GM23248 (cell line): ENCODE measurements at regions not wholly inside any gene's neighbourhood (a gene's known extent, or its start where the extent isn't known, plus 50 kb on each side); places are given as distances from the start of the nearest gene placed in this dataset.

Experiments used
- DNase-seq: peaks from one replicate; pipeline ENCODE4 v3.0.0-alpha.2; 2015
- H2AFZ ChIP-seq: fragments of 200-600 bp; sonication (generic); 2 replicates; pipeline ENCODE4 v1.6.1; 2016; ENCODE audit warnings: antibody characterized with exemption
- H3F3A ChIP-seq: fragments of 200-600 bp; sonication (generic); 2 replicates; pipeline ENCODE4 v1.6.1; 2016; ENCODE audit warnings: mild to moderate bottlenecking, antibody characterized with exemption, mixed run types; ENCODE audit not compliant: insufficient read depth
- H3K27ac ChIP-seq: fragments of 200-600 bp; sonication (generic); 2 replicates; pipeline ENCODE4 v1.5.1; 2016; ENCODE audit warnings: mild to moderate bottlenecking
- H3K27me3 ChIP-seq: fragments of 200-600 bp; sonication (generic); replicated peaks from 2 replicates; pipeline ENCODE4 v1.6.1; 2016; ENCODE audit warnings: mild to moderate bottlenecking; ENCODE audit not compliant: insufficient read depth
- H3K36me3 ChIP-seq: fragments of 200-600 bp; sonication (generic); 2 replicates; pipeline ENCODE4 v1.6.1; 2016; ENCODE audit warnings: low read depth, mild to moderate bottlenecking
- H3K4me1 ChIP-seq: fragments of 200-600 bp; sonication (generic); 2 replicates; pipeline ENCODE4 v1.6.1; 2016; ENCODE audit warnings: mild to moderate bottlenecking; ENCODE audit not compliant: insufficient read depth
- H3K4me2 ChIP-seq: fragments of 200-600 bp; sonication (generic); one replicate; pipeline ENCODE4 v1.6.1; 2016; ENCODE audit warnings: mild to moderate bottlenecking; ENCODE audit not compliant: unreplicated experiment
- H3K4me3 ChIP-seq: fragments of 200-600 bp; sonication (generic); 2 replicates; pipeline ENCODE4 v1.5.1; 2016; ENCODE audit warnings: mild to moderate bottlenecking
- H3K79me2 ChIP-seq: fragments of 200-600 bp; sonication (generic); 2 replicates; pipeline ENCODE4 v1.6.1; 2016; ENCODE audit warnings: mild to moderate bottlenecking; ENCODE audit not compliant: insufficient read depth
- H3K9ac ChIP-seq: fragments of 200-600 bp; sonication (generic); 2 replicates; pipeline ENCODE4 v1.6.1; 2016; ENCODE audit warnings: mild to moderate bottlenecking
- H3K9me2 ChIP-seq: fragments of 200-600 bp; sonication (generic); 2 replicates; pipeline ENCODE4 v1.6.1; 2016; ENCODE audit warnings: mixed run types, mild to moderate bottlenecking, moderate library complexity; ENCODE audit not compliant: insufficient read depth
- H3K9me3 ChIP-seq: fragments of 200-600 bp; sonication (generic); one replicate; pipeline ENCODE4 v1.6.1; 2017; ENCODE audit warnings: low read depth
- H4K20me1 ChIP-seq: fragments of 200-600 bp; sonication (generic); 2 replicates; pipeline ENCODE4 v1.6.0; 2016; ENCODE audit not compliant: insufficient read depth
- EZH2 ChIP-seq: fragments of 200-600 bp; sonication (generic); IDR thresholded peaks from 2 replicates; pipeline ENCODE4 v1.6.1; 2018; ENCODE audit warnings: antibody characterized with exemption, mild to moderate bottlenecking; ENCODE audit not compliant: insufficient read depth, poor library complexity, severe bottlenecking
- EZH2phosphoT487 ChIP-seq: fragments of 200-600 bp; sonication (generic); IDR thresholded peaks from 2 replicates; pipeline ENCODE4 v1.6.1; 2018; ENCODE audit warnings: antibody characterized with exemption, moderate library complexity, mild to moderate bottlenecking, low read depth; ENCODE audit not compliant: insufficient read depth
- WGBS, 2 experiments: methylation state at CpG; one replicate each; pipeline ENCODE4 v1.1.6; 2015 to 2017; ENCODE audit warnings: low lambda C conversion rate in 2 of 2, low coverage in 1 of 2; ENCODE audit errors: missing lambda C conversion rate in 2 of 2; 5-methylcytosine and 5-hydroxymethylcytosine counted together
- in situ Hi-C: fragments of 300-500 bp; cut with MboI; formaldehyde crosslinking; loops from 2 replicates; pipeline ENCODE4 v1.15.0; 2020

DNA sequence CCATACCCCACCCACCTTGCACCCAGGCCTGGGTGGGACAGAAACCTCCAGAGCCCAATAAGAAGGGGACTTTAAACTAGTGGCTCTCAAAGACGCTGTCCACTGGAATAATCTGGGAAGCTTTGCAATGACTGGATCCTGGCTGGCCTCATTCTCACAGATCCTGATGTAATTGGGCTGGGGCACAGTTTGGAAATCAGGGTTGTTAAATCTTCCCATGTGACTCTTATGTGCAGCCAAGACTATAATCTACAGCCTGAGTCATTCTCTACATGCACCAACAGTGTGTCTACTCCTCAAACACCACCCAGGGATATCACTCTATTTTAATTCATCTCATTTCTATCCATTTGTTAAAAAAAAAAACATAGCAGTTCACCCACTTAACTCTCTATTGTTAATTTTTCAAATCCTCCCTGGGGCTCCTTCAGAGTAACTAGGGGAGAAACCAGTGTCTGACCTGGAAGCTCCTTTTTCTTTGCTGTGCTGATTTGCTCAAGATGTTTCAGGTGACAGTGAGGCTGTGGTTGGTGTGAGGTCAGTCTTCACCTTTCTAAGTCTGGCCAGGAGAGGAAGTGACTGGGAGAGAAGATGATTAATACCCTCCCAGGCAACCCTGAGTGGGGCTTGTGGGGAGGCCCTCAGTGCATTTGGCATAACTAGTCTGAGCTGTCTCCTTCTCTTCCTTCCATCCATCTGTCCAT lies 211.6 kb upstream of the SFSWAP start:
- no peaks in the 10 kb centered on the region for H3K36me3 ChIP-seq
- H2AFZ ChIP-seq, result no peak overlapping the region
- H3K4me1 ChIP-seq, result no peaks in the 10 kb centered on the region
- no peaks in the 10 kb centered on the region for H3F3A ChIP-seq
- H3K9me2 ChIP-seq, result no peaks in the 10 kb centered on the region
- H3K27me3 ChIP-seq, result no peaks in the 10 kb centered on the region
- in situ Hi-C loops, result no loop called here
- H3K4me2 ChIP-seq, result no peak overlapping the region
- peak; percentile 16 for DNase-seq
- H3K27ac ChIP-seq, result no peak overlapping the region
- WGBS, 2 experiments, result 0 to 8% methylated on average over 1 of the region's 1 CpG
- no peaks in the 10 kb centered on the region for H3K9me3 ChIP-seq
- TF ChIP-seq EZH2 (no peak), EZH2phosphoT487 (no peak)
- no peaks in the 10 kb centered on the region for H4K20me1 ChIP-seq
- H3K9ac ChIP-seq, result no peak overlapping the region
- H3K79me2 ChIP-seq, result no peaks in the 10 kb centered on the region
- no peak overlapping the region for H3K4me3 ChIP-seq

GRCh38 chr12:131499864-131500190 lies 211.1 kb upstream of the SFSWAP start:
- Histone ChIP-seq H4K20me1 (no peaks in the 10 kb centered on the region), H3K79me2 (no peaks in the 10 kb centered on the region), H3K27me3 (no peaks in the 10 kb centered on the region), H3K36me3 (no peaks in the 10 kb centered on the region), H3K9me3 (no peaks in the 10 kb centered on the region), H3K9ac (no peak overlapping the region), H3K27ac (no peak overlapping the region), H3K4me2 (no peak overlapping the region), H3K4me1 (no peaks in the 10 kb centered on the region), H2AFZ (no peak overlapping the region), H3K4me3 (no peak overlapping the region), H3F3A (no peaks in the 10 kb centered on the region), H3K9me2 (no peaks in the 10 kb centered on the region)
- no peak for DNase-seq
- in situ Hi-C loops, result no loop called here
- TF ChIP-seq EZH2 (no peak), EZH2phosphoT487 (no peak)
- 10 to 12% methylated on average over 1 of the region's 1 CpG for WGBS, 2 experiments

GRCh38 chr12:131500564-131500963 lies 210.3 kb upstream of the SFSWAP start:
- no peak for DNase-seq
- Histone ChIP-seq H3K9ac (no peak overlapping the region), H3K9me3 (no peaks in the 10 kb centered on the region), H3K27ac (no peak overlapping the region), H3K27me3 (no peaks in the 10 kb centered on the region), H3K4me1 (no peaks in the 10 kb centered on the region), H3K4me3 (no peak overlapping the region), H3K4me2 (no peak overlapping the region), H3F3A (no peaks in the 10 kb centered on the region), H3K79me2 (no peaks in the 10 kb centered on the region), H3K36me3 (no peaks in the 10 kb centered on the region), H3K9me2 (no peaks in the 10 kb centered on the region), H4K20me1 (no peaks in the 10 kb centered on the region), H2AFZ (no peak overlapping the region)
- TF ChIP-seq EZH2, result no peak
- no peak for TF ChIP-seq EZH2phosphoT487
- 63 to 69% methylated on average over 10 of the region's 10 CpGs for WGBS, 2 experiments
- in situ Hi-C loops, result no loop called here

GRCh38 chr12:131505561-131505960 lies 205.3 kb upstream of the SFSWAP start:
- H3K36me3 ChIP-seq, result no peaks in the 10 kb centered on the region
- TF ChIP-seq EZH2phosphoT487, result no peak
- no peak for TF ChIP-seq EZH2
- no peaks in the 10 kb centered on the region for H3F3A ChIP-seq
- H2AFZ ChIP-seq, result no peak overlapping the region
- H3K9me3 ChIP-seq, result no peaks in the 10 kb centered on the region
- no peaks in the 10 kb centered on the region for H3K27me3 ChIP-seq
- no peaks in the 10 kb centered on the region for H4K20me1 ChIP-seq
- no peaks in the 10 kb centered on the region for H3K4me1 ChIP-seq
- DNase-seq, result no peak
- H3K9me2 ChIP-seq, result no peaks in the 10 kb centered on the region
- no peak overlapping the region for H3K9ac ChIP-seq
- no peak overlapping the region for H3K4me2 ChIP-seq
- H3K4me3 ChIP-seq, result no peak overlapping the region
- WGBS, 2 experiments, result 4 to 6% methylated on average over 9 of the region's 9 CpGs
- in situ Hi-C loops, result no loop called here
- H3K79me2 ChIP-seq, result no peaks in the 10 kb centered on the region
- H3K27ac ChIP-seq, result no peak overlapping the region

DNA sequence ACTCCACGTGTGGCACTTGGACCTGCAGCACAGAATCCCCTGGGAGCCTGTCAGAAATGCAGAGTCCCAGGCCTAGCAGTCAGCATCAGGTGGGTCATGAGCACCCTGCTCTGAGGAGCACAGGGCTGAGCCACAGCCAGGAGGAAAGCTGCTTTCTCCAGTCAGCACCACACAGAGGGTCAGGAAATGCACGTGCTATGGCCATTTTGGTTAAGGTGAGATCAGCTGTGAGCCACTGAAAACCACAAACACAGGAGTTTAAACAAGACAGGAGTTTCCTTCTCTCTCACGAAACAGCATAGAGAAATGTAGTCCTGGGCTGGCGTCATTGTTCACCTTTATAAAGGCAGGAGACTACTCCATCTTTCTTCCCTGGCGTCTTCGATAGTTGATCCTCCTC lies 204.5 kb upstream of the SFSWAP start:
- DNase-seq, result no peak
- no peaks in the 10 kb centered on the region for H3K36me3 ChIP-seq
- no peak overlapping the region for H3K27ac ChIP-seq
- H3F3A ChIP-seq, result no peaks in the 10 kb centered on the region
- no peaks in the 10 kb centered on the region for H3K9me2 ChIP-seq
- H4K20me1 ChIP-seq, result no peaks in the 10 kb centered on the region
- no peak overlapping the region for H3K4me2 ChIP-seq
- no peak overlapping the region for H2AFZ ChIP-seq
- 48 to 50% methylated on average over 6 of the region's 6 CpGs for WGBS, 2 experiments
- TF ChIP-seq EZH2phosphoT487 (no peak), EZH2 (no peak)
- in situ Hi-C loops, result no loop called here
- H3K9ac ChIP-seq, result no peak overlapping the region
- no peaks in the 10 kb centered on the region for H3K27me3 ChIP-seq
- H3K4me3 ChIP-seq, result no peak overlapping the region
- H3K9me3 ChIP-seq, result no peaks in the 10 kb centered on the region
- H3K4me1 ChIP-seq, result no peaks in the 10 kb centered on the region
- H3K79me2 ChIP-seq, result no peaks in the 10 kb centered on the region
